ENCODE measurements at regions not wholly inside any gene's neighbourhood (a gene's known extent, or its start where the extent isn't known, plus 50 kb on each side); places are given as distances from the start of the nearest gene placed in this dataset.

GRCh38 chr20:6686171-6686570, 81.3 kb upstream of the BMP2 start:
- no peak for TF ChIP-seq POLR2AphosphoS5 (IDR thresholded peaks at IDR 0.05)
- TF ChIP-seq CTCF (IDR thresholded peaks at IDR 0.05): no peak

All from suprapubic skin (tissue), 3 donors.